ENCODE measurements at regions not wholly inside any gene's neighbourhood (a gene's known extent, or its start where the extent isn't known, plus 50 kb on each side); places are given as distances from the start of the nearest gene placed in this dataset.

- no peak for DNase-seq (ENCODE audit: low spot score)
Measured at GRCh38 chr10:57535306-57535705, 732.4 kb downstream of the IPMK start.

- DNase-seq (ENCODE audit: low spot score) = no peak
Measured at GRCh38 chr10:57513637-57514036, 754.1 kb downstream of the IPMK start.

- no peak for DNase-seq (ENCODE audit: low spot score)
Measured at GRCh38 chr10:57507788-57508187, 759.9 kb downstream of the IPMK start.

GRCh38 chr10:57506414-57507094 is 761.1 kb downstream of the IPMK start:
- no peak for DNase-seq (ENCODE audit: low spot score)

- no peak for DNase-seq (ENCODE audit: low spot score)
Measured at GRCh38 chr10:57494486-57494885, 773.2 kb downstream of the IPMK start.

- DNase-seq (ENCODE audit: low spot score) = no peak
Measured at GRCh38 chr10:57482259-57482658, 785.4 kb downstream of the IPMK start.

- DNase-seq (ENCODE audit: low spot score) = no peak
Measured at GRCh38 chr10:57472823-57473619, 794.7 kb downstream of the IPMK start.

- no peak for DNase-seq (ENCODE audit: low spot score)
Measured at GRCh38 chr10:57468894-57469432, 798.7 kb downstream of the IPMK start.

GRCh38 chr10:57465155-57465554 is 802.5 kb downstream of the IPMK start:
- no peak for DNase-seq (ENCODE audit: low spot score)

- no peak for DNase-seq (ENCODE audit: low spot score)
Measured at GRCh38 chr10:57460540-57460939, 807.2 kb downstream of the IPMK start.

GRCh38 chr10:57457972-57458512 is 809.7 kb downstream of the IPMK start:
- no peak for DNase-seq (ENCODE audit: low spot score)

GRCh38 chr10:57430376-57430775 is 837.3 kb downstream of the IPMK start:
- no peak for DNase-seq (ENCODE audit: low spot score)

GRCh38 chr10:57420881-57421280 is 846.8 kb downstream of the IPMK start:
- DNase-seq (ENCODE audit: low spot score) = no peak

- DNase-seq (ENCODE audit: low spot score) = no peak
Measured at GRCh38 chr10:57418476-57418875, 849.2 kb downstream of the IPMK start.

GRCh38 chr10:57395923-57396322 is 871.8 kb downstream of the IPMK start:
- no peak for DNase-seq (ENCODE audit: low spot score)

- DNase-seq (ENCODE audit: low spot score) = no peak
Measured at GRCh38 chr10:57367412-57367811, 900.3 kb downstream of the IPMK start.

- no peak for DNase-seq (ENCODE audit: low spot score)
Measured at GRCh38 chr10:57362811-57363210, 904.9 kb downstream of the IPMK start.

- no peak for DNase-seq (ENCODE audit: low spot score)
Measured at GRCh38 chr10:57353403-57354003, 914.2 kb downstream of the IPMK start.

- DNase-seq (ENCODE audit: low spot score) = no peak
Measured at GRCh38 chr10:57351076-57351475, 916.6 kb downstream of the IPMK start.

GRCh38 chr10:57341294-57341693 is 926.4 kb downstream of the IPMK start:
- DNase-seq (ENCODE audit: low spot score) = no peak

- DNase-seq (ENCODE audit: low spot score) = peak; percentile 47
Measured at GRCh38 chr10:57338823-57339558, 928.7 kb downstream of the IPMK start.

GRCh38 chr10:57336865-57337264 is 930.8 kb downstream of the IPMK start:
- DNase-seq (ENCODE audit: low spot score) = no peak
